ENCODE measurements at regions not wholly inside any gene's neighbourhood (a gene's known extent, or its start where the extent isn't known, plus 50 kb on each side); places are given as distances from the start of the nearest gene placed in this dataset.
"Not testable (repeated sequence)": the region's sequence is repeated elsewhere in the genome, so short reads cannot be mapped to it uniquely, and the experiment has no call there.

GRCh38 chr4:26238426-26238777 lies 82.4 kb upstream of the RBPJ start:
- DNase-seq (ENCODE audit: low read depth in 3 of 3, low spot score in 1 of 3) = no peak

- DNase-seq (ENCODE audit: low read depth in 3 of 3, low spot score in 1 of 3) = no peak
Observed at GRCh38 chr4:26238778-26239679, 81.8 kb upstream of the RBPJ start.

- DNase-seq (ENCODE audit: low read depth in 3 of 3, low spot score in 1 of 3) = no peak
Observed at GRCh38 chr4:26239801-26240200, 81.0 kb upstream of the RBPJ start.

- DNase-seq (ENCODE audit: low read depth in 3 of 3, low spot score in 1 of 3) = no peak
Observed at GRCh38 chr4:26241179-26241578, 79.6 kb upstream of the RBPJ start.

- no peak for DNase-seq (ENCODE audit: low read depth in 3 of 3, low spot score in 1 of 3)
Observed at GRCh38 chr4:26242451-26242850, 78.4 kb upstream of the RBPJ start.

- DNase-seq (ENCODE audit: low read depth in 3 of 3, low spot score in 1 of 3) = not testable (repeated sequence)
Observed at GRCh38 chr4:26244138-26244537, 76.7 kb upstream of the RBPJ start.

- no peak for DNase-seq (ENCODE audit: low read depth in 3 of 3, low spot score in 1 of 3)
Observed at GRCh38 chr4:26248647-26249046, 72.2 kb upstream of the RBPJ start.

GRCh38 chr4:26252349-26253025 lies 68.3 kb upstream of the RBPJ start:
- DNase-seq (ENCODE audit: low read depth in 3 of 3, low spot score in 1 of 3) = no peak

GRCh38 chr4:26253968-26254367 lies 66.8 kb upstream of the RBPJ start:
- DNase-seq (ENCODE audit: low read depth in 3 of 3, low spot score in 1 of 3) = no peak

GRCh38 chr4:26255989-26256388 lies 64.8 kb upstream of the RBPJ start:
- no peak for DNase-seq (ENCODE audit: low read depth in 3 of 3, low spot score in 1 of 3)

- DNase-seq (ENCODE audit: low read depth in 3 of 3, low spot score in 1 of 3) = not testable (repeated sequence)
Observed at GRCh38 chr4:26257444-26257843, 63.4 kb upstream of the RBPJ start.

GRCh38 chr4:26257850-26258249 lies 63.0 kb upstream of the RBPJ start:
- no peak for DNase-seq (ENCODE audit: low read depth in 3 of 3, low spot score in 1 of 3)

- DNase-seq (ENCODE audit: low read depth in 3 of 3, low spot score in 1 of 3) = no peak
Observed at GRCh38 chr4:26260571-26260970, 60.2 kb upstream of the RBPJ start.

GRCh38 chr4:26261405-26261804 lies 59.4 kb upstream of the RBPJ start:
- no peak for DNase-seq (ENCODE audit: low read depth in 3 of 3, low spot score in 1 of 3)

GRCh38 chr4:26263165-26263564 lies 57.6 kb upstream of the RBPJ start:
- no peak for DNase-seq (ENCODE audit: low read depth in 3 of 3, low spot score in 1 of 3)

- DNase-seq (ENCODE audit: low read depth in 3 of 3, low spot score in 1 of 3) = no peak
Observed at GRCh38 chr4:26264109-26264508, 56.7 kb upstream of the RBPJ start.

- no peak for DNase-seq (ENCODE audit: low read depth in 3 of 3, low spot score in 1 of 3)
Observed at GRCh38 chr4:26267087-26267486, 53.7 kb upstream of the RBPJ start.

GRCh38 chr4:26268246-26268645 lies 52.6 kb upstream of the RBPJ start:
- no peak for DNase-seq (ENCODE audit: low read depth in 3 of 3, low spot score in 1 of 3)

- DNase-seq (ENCODE audit: low read depth in 3 of 3, low spot score in 1 of 3) = no peak
Observed at GRCh38 chr4:26269038-26269437, 51.8 kb upstream of the RBPJ start.
